CD4-positive, alpha-beta T cell treated with Interleukin-15 for 4 hours (primary cell): ENCODE measurements at regions not wholly inside any gene's neighbourhood (a gene's known extent, or its start where the extent isn't known, plus 50 kb on each side); places are given as distances from the start of the nearest gene placed in this dataset.

Source experiments
- DNase-seq: peaks from one replicate; pipeline ENCODE4 v3.0.0-alpha.2; 2020; ENCODE audit warnings: low spot score

GRCh38 chr6:90403489-90404381 is 107.1 kb upstream of the BACH2 start:
- no peak for DNase-seq

GRCh38 chr6:90402831-90403192 is 106.2 kb upstream of the BACH2 start:
- no peak for DNase-seq

GRCh38 chr6:90401933-90402830 is 105.5 kb upstream of the BACH2 start:
- peak; percentile 71 for DNase-seq

- DNase-seq, result no peak
Measured at GRCh38 chr6:90399970-90400369, 103.3 kb upstream of the BACH2 start.

GRCh38 chr6:90397929-90398674 is 101.5 kb upstream of the BACH2 start:
- DNase-seq, result peak; percentile 92

- DNase-seq, result no peak
Measured at GRCh38 chr6:90397047-90397446, 100.4 kb upstream of the BACH2 start.

GRCh38 chr6:90393232-90393884 is 96.7 kb upstream of the BACH2 start:
- peak; percentile 80 for DNase-seq

- DNase-seq, result no peak
Measured at GRCh38 chr6:90390379-90390778, 93.7 kb upstream of the BACH2 start.

- no peak for DNase-seq
Measured at GRCh38 chr6:90388395-90388794, 91.8 kb upstream of the BACH2 start.

- no peak for DNase-seq
Measured at GRCh38 chr6:90387826-90388225, 91.2 kb upstream of the BACH2 start.

- no peak for DNase-seq
Measured at GRCh38 chr6:90387383-90387775, 90.7 kb upstream of the BACH2 start.

GRCh38 chr6:90386399-90387382 is 90.0 kb upstream of the BACH2 start:
- DNase-seq, result no peak

- no peak for DNase-seq
Measured at GRCh38 chr6:90385759-90386313, 89.2 kb upstream of the BACH2 start.

- DNase-seq, result no peak
Measured at GRCh38 chr6:90384720-90385119, 88.1 kb upstream of the BACH2 start.

GRCh38 chr6:90383196-90383822 is 86.7 kb upstream of the BACH2 start:
- DNase-seq, result peak; percentile 17

- no peak for DNase-seq
Measured at GRCh38 chr6:90382760-90383159, 86.1 kb upstream of the BACH2 start.

GRCh38 chr6:90375681-90376439 is 79.2 kb upstream of the BACH2 start:
- no peak for DNase-seq

GRCh38 chr6:90374201-90374600 is 77.6 kb upstream of the BACH2 start:
- no peak for DNase-seq

- no peak for DNase-seq
Measured at GRCh38 chr6:90372885-90373284, 76.2 kb upstream of the BACH2 start.
